ENCODE measurements at regions not wholly inside any gene's neighbourhood (a gene's known extent, or its start where the extent isn't known, plus 50 kb on each side); places are given as distances from the start of the nearest gene placed in this dataset.
"Not testable (repeated sequence)": the region's sequence is repeated elsewhere in the genome, so short reads cannot be mapped to it uniquely, and the experiment has no call there.

DNA sequence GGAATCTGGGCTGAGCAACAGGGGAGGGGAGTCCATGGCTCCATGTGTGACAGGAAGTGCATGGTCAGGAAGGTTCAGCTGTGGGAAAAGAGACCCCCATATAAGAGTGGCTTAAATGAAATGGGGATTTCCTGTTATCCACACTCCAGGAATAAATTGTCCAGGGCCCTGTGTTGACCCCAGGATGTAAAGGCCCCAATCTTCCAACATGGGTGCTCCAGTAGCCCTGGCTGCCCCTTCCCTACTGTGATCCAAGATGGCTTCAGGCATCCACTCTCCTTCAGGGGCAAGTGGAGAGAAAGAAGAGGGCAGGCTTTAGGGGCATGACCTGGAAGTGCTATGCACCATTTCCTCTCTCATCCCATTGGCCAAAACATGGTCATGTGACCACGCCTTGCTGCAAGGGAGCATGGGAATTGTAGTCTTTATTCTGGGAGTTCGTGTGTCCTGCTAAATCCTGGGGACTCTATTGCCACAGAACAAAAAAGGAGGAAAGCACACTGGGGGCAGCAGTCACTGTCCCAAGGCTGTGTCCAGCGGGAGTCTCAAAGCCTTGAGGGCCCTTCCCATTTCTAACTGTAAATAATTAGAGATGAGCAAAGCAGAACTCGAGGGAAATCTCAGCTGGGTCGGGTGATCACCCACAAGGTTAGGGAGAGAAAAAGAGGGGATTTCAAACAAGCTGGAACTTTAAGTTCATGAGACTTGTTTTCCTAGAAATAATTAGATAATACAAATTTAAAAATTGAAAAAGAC, 289.2 kb downstream of the ADGRD1 start:
- H3K27ac ChIP-seq: no peak overlapping the region
- in situ Hi-C loops (cut with HindIII; ENCODE audit: low pct_ligation_motif_present, low sequenced_read_pairs): no loop called here
- H3K27me3 ChIP-seq (replicated peaks): no peaks in the 10 kb centered on the region
- H3K36me3 ChIP-seq (replicated peaks): no peaks in the 10 kb centered on the region
- TF ChIP-seq, protein P1, sequence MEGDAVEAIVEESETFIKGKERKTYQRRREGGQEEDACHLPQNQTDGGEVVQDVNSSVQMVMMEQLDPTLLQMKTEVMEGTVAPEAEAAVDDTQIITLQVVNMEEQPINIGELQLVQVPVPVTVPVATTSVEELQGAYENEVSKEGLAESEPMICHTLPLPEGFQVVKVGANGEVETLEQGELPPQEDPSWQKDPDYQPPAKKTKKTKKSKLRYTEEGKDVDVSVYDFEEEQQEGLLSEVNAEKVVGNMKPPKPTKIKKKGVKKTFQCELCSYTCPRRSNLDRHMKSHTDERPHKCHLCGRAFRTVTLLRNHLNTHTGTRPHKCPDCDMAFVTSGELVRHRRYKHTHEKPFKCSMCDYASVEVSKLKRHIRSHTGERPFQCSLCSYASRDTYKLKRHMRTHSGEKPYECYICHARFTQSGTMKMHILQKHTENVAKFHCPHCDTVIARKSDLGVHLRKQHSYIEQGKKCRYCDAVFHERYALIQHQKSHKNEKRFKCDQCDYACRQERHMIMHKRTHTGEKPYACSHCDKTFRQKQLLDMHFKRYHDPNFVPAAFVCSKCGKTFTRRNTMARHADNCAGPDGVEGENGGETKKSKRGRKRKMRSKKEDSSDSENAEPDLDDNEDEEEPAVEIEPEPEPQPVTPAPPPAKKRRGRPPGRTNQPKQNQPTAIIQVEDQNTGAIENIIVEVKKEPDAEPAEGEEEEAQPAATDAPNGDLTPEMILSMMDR (IDR thresholded peaks at IDR 0.05; ENCODE audit: low read depth, low read length, missing control alignments): no peak
- no peak overlapping the region for H3K4me3 ChIP-seq (ENCODE audit: low read depth, low read length)
- no peak for DNase-seq

DNA sequence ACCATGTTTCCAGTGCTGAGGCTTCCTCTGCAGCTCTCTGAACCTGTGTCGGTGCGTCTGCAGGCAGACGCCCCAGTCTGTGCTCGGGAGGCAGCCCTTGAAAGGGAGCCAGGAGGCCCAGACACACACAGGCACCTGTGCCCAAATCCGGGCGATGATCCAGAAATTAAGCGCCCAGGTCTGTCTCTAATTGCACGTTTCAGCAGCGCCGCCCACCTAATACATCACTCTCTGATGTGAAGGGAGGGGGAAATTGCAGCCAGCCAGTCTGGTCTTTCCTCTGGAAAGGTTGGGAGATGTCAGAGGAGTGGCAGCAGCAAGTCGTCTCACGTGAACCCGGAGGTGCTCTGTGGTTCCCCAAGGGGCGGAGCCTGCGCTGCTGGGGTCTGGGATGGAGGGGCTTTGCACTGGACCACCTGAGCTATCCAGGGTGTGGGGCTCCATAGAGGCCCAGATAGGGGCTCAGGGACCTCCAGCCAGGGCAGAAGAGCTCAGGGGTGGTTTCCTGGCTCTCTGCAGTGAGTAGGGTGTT, 290.5 kb downstream of the ADGRD1 start:
- H3K36me3 ChIP-seq (replicated peaks); H3K4me3 ChIP-seq (ENCODE audit: low read depth, low read length); in situ Hi-C loops (cut with HindIII; ENCODE audit: low pct_ligation_motif_present, low sequenced_read_pairs); H3K27ac ChIP-seq; H3K27me3 ChIP-seq (replicated peaks); DNase-seq: not testable (repeated sequence)

DNA sequence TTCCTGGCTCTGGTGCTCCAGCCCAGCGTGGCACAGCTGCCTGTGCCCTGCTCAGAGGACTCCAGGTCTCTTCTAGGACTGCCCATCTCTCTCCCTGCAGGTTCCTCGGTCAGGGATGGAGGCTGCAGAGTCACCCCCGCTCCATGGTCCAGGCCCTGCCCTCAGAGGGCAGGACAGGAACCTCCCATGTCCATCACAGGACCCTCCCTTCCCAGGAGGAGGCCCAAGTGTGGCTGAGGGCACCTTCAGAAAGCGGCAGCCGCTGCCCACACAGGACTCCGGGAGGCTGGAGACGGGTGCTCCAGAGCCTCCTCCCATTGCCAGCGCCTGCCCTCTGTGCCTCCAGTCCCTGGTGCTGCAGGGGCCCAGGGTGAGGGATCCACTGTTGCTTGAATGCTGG, 291.5 kb downstream of the ADGRD1 start:
- in situ Hi-C loops (cut with HindIII; ENCODE audit: low pct_ligation_motif_present, low sequenced_read_pairs); H3K27me3 ChIP-seq (replicated peaks); H3K36me3 ChIP-seq (replicated peaks); H3K27ac ChIP-seq; DNase-seq; H3K4me3 ChIP-seq (ENCODE audit: low read depth, low read length): not testable (repeated sequence)

DNA sequence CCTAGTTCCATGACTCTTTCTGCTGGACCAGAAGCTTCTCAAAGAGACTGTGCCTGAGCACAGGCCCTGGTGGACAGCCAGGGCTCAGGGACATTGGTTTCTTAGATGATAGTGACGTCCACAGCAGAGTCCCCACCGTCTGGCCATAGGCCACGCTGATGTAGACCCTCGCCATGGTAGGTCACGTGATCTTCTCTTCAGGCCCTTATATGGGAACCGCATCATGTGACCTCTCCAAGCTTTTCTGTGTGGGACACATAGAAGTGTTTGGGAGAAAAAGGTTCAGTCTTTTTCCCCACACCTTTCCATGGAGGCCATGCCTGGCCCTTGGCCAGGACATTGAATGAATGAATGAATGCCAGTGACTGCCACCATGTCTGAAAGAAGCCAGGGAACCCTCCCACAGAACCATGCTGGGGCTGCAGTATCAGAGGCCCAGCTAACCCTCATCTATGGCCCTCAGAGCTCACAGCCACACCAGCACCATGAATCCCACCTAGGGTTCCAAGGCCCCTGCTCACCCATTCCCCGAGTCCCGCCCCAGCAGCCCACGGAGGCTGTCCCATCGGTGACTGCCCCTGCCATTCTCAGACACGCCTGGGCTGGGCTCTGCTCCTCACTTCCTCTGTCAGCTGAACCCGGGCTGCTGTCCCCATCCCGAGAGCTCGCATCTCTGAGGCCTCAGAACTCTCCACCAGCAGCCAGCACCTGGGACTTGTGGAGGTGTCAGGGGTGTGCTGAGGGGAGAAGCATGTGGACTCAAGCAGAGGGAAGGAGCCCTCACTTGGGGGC, 292.1 kb downstream of the ADGRD1 start:
- Histone ChIP-seq H3K4me3 (ENCODE audit: low read depth, low read length) (no peak overlapping the region), H3K27ac (no peak overlapping the region), H3K27me3 (replicated peaks) (no peaks in the 10 kb centered on the region), H3K36me3 (replicated peaks) (no peaks in the 10 kb centered on the region)
- no peak for DNase-seq
- in situ Hi-C loops (cut with HindIII; ENCODE audit: low pct_ligation_motif_present, low sequenced_read_pairs): no loop called here
- TF ChIP-seq, protein P1 (IDR thresholded peaks at IDR 0.05; ENCODE audit: low read depth, low read length, missing control alignments): no peak

DNA sequence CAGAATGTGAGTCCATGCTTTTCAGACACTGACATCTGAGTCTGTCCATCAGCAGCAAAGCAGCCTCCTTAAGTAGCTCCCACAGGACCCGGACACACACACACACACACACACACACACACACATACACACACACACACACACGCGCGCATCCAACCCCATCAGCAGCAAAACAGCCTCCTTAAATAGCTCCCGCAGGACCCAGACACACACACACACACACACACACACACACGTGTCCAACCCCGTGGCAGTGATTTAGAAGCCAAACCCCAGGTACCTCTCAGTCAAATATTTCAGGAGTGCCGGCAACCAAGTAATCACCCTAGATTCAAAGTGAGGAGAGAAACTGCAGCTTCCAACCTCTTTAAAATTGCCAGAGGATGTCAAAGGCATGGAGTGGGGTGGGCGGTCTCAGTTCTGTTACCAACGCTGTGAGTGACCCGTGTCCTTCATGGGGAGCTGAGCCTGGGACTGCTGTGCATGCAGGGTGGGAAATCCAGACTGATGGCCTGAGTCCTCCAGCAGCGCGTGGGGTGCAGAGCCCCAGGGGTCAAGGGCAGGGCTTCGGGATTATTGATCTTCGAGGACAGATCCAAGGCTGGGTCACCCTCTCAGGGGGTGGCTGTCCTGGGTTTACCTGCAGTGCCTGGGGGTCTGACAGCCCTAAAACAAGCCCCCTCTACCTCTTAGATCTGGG, 293.5 kb downstream of the ADGRD1 start:
- H3K27me3 ChIP-seq (replicated peaks); H3K36me3 ChIP-seq (replicated peaks); in situ Hi-C loops (cut with HindIII; ENCODE audit: low pct_ligation_motif_present, low sequenced_read_pairs); H3K4me3 ChIP-seq (ENCODE audit: low read depth, low read length); H3K27ac ChIP-seq; DNase-seq: not testable (repeated sequence)

DNA sequence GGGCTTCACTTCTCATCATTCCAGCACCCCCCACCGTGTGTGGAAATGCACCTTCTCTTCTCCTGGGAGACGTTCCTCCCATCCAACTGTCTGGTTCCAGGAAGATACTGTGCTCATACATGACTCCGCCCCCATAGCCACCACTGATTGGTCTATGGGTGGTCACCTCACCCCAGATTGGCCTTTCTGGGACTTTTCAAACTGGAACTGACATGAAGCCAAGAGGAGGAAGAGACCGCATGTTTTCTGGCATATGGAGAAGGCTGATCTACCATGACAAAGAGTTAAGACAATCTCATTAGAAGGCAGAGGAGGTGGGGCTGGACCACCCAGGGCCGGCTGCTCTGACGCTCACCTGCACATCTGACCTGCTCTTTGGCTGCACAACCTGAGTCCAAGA, 294.2 kb downstream of the ADGRD1 start:
- H3K36me3 ChIP-seq (replicated peaks); H3K27ac ChIP-seq; in situ Hi-C loops (cut with HindIII; ENCODE audit: low pct_ligation_motif_present, low sequenced_read_pairs); DNase-seq; H3K4me3 ChIP-seq (ENCODE audit: low read depth, low read length); H3K27me3 ChIP-seq (replicated peaks): not testable (repeated sequence)

DNA sequence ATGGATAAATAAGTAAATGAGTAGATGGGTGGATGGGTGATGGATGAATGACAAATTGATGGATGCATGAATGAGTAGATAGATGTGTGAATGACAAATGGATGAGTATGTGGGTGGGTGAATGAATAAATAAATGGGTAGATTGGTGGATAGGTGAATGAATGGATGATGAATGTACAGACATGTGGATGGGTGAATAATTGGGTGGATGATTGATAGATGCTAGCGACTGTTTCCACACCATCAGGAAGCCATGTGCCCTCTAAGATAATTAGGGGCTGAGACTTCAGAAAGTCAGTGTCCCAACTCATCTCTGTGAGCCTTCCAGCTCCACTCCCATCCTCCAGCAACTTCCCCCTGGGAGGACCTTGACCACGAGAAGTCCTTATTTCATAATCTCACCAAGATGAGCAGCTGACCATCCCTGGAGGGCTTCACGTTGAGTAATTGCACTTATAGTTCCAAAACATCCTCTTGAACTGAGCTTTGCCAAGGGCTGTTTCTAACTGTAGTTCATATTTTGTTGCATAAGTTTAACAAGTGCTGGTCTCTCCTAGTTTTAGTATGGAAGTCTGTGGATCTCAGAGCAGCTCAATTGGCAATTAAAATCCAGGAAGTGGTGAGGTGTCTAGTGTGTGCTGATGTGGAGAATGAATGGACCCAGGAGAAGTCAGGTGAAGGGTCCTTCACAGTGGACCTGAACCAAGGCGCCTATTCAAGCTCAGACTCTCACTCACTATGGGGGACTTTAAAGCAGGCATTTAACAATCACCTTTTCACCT, 295.7 kb downstream of the ADGRD1 start:
- Histone ChIP-seq H3K27ac (no peak overlapping the region), H3K27me3 (replicated peaks) (no peaks in the 10 kb centered on the region), H3K4me3 (ENCODE audit: low read depth, low read length) (no peak overlapping the region), H3K36me3 (replicated peaks) (no peaks in the 10 kb centered on the region)
- DNase-seq: no peak
- TF ChIP-seq, protein P1 (IDR thresholded peaks at IDR 0.05; ENCODE audit: low read depth, low read length, missing control alignments): no peak
- in situ Hi-C loops (cut with HindIII; ENCODE audit: low pct_ligation_motif_present, low sequenced_read_pairs): no loop called here

All from brain microvascular endothelial cell (primary cell).